HG03135 (cell line): ENCODE measurements at regions not wholly inside any gene's neighbourhood (a gene's known extent, or its start where the extent isn't known, plus 50 kb on each side); places are given as distances from the start of the nearest gene placed in this dataset.

Source experiments
- ATAC-seq: cut with Tn5 transposase; IDR thresholded peaks from one replicate; pipeline ENCODE4 v1.9.1; 2021; ENCODE audit warnings: mild to moderate bottlenecking, moderate library complexity; ENCODE audit not compliant: unreplicated experiment

GRCh38 chr7:17679458-17679857 lies 260.8 kb downstream of the SNX13 start:
- no peak for ATAC-seq

DNA sequence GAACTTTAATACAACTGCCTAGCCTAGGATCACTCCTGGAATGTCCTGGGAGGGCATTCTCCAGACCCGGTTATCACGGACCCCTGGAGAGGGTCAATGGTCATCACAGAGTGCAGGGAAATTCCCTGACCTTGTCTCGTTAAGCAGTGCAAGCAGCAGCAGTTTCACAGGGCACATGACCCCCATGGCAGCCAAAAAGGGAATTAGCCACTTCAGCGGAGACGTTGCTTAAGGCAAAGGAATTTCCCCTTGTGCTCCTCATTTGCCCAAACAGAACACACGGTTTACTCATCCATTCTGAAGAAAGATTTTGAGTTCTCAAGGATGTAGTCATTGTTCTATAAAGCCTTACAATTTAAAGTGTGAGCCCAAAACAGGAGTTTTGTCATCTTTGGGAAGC lies 260.3 kb downstream of the SNX13 start:
- no peak for ATAC-seq

DNA sequence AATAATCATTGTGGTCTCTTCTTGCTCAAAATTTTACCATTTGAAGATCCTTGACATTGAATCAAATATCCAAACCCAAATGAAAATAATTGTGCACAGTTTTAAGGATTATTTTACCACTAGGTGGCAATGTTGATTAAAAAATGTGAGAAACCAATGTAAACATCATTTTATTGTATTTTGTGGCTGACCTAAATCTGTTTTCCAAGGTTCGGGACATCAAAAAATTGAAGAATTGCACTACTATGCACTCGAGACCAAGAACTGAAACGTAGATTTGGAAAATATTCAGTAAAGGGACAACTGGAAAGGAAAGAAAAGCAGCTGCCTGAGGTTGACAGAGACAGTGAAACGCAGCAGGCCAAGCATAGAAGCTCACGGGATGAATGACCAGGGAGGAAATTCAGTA lies 259.3 kb downstream of the SNX13 start:
- no peak for ATAC-seq

DNA sequence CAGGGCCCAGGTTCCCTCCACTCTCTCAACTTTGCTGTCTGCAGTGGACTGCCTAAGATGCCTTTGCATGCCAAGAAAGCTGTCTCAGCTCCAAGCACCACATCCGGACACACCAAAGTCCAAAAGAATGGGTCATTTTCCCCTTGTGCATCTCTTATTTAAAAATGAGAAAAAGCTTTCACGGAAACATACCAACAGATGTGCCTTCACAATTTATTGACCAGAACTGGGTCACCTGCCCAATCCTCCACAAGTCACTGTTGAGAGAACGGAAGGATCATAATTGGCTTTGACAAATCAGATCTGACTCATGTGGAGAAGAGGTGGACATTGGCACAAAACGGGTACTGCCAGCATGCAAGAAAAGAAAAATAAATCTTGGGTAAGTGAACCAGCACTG lies 258.3 kb downstream of the SNX13 start:
- ATAC-seq, result no peak

GRCh38 chr7:17682586-17682985 lies 257.7 kb downstream of the SNX13 start:
- no peak for ATAC-seq

DNA sequence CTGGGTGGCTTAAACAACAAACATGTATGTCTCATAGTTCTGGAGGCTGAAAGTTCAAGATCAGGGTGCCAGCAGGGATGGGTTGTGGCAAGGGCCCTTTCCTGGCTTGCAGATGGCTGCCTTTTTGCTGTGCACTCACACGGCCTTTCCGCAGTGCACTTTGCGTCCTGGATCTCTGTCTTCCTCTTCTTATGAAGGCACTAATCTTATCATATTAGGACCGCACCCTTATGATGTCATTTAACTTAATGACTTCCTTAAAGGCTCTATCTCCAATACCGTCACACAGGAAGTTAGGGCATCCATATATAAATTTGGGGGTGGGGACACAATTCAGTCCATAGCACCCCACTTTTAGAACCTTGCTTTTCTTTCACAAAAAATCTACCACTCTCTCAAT lies 255.2 kb downstream of the SNX13 start:
- ATAC-seq, result no peak

- no peak for ATAC-seq
Observed at GRCh38 chr7:17687361-17687760, 252.9 kb downstream of the SNX13 start.

DNA sequence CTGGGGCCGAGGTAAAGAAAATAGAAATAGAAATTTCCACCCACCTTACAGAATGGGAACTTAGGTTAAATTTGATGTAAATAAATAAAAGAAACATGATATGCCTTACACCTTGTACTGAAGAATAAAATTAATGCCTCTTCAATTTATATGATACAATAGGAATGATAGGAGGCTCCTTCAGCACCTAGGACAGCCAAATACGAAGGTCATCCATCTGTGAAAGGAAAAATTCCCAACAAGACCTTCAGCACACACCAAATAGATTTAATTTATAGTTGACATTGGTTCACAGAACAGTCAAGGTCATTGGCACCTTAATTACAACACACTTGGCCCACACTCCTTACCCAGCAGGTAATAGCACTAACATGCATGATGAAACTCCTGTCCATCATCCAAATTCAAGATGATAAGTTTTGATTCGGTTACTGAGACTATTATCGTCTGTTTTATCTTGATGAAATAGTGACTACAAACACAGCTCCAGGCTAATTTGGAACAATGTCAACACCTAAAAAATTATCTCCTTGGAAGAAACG lies 250.9 kb downstream of the SNX13 start:
- no peak for ATAC-seq

DNA sequence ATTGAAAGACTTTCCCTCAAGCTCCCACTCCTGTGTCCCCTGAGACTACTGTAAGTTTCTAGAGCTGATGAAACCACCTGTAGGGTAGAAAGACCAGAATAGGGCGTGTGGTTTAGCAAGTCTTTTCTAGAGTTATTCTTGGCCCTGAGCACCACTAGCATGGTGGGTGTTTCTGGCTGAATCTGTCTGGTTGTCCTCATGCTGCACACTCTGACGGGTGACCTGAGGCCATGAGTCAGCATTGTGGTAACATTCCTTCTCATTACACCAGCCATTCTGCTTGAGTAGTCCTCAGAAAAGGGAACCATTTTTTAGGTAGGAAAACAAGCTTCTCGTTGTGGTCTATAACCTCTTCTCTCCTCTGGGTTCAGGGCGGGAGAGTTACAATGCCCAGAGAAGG lies 250.3 kb downstream of the SNX13 start:
- ATAC-seq, result no peak

GRCh38 chr7:17696422-17696821 lies 243.9 kb downstream of the SNX13 start:
- ATAC-seq, result no peak

DNA sequence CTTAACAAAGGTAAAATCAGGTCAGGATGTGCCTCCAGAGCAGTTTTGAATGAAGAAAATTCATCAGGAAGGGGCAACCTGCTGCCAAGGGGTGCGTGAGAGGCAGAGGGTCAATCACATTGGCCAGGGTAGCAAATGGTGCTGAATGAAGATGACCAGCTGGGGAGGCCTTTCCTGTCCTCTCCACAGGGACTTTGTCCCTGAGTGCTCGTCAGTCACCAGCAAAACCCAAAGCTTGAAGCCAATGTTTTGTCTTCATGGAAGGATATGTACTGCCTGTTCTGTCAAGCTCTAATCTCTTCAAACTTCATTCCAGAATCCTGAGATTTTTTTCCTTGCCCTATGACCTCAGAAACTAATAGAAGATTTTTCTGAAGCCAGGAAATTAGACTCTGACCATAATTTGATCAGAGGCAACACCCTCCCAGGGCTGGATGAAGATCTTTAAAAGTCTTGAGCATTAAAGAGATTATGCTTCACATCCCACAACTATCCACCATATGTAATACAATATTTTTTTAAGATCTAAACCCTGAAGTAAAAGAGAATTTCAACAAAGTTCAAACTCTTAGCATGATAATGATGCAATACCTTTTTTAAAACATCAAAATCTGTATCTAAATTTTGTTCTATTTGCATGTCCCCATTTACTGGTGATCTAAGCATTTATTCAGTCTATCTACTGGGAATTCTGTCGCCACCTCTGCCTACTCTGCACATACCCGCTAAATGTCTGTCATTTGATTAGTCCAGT lies 243.0 kb downstream of the SNX13 start:
- no peak for ATAC-seq

DNA sequence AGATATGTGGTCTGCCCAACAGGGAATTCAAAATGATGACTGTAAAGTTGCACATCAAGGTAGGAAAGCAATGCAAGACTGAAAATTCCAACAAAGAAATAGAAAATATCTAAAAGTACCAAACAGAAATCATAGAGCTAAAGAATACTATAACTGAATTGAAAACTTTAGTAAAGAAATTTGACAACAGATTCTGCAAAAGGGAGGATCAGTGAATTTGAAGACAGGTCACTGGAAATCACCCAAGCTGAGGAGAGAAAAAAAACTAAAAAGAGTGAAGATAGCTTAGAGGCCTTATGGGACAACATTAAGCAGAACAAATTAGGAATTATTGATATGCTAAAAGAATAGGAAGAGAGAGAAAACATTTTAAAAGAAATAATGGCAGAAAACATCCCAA lies 240.6 kb downstream of the SNX13 start:
- no peak for ATAC-seq

GRCh38 chr7:17700138-17700537 lies 240.2 kb downstream of the SNX13 start:
- no peak for ATAC-seq

- ATAC-seq, result no peak
Observed at GRCh38 chr7:17706275-17706674, 234.0 kb downstream of the SNX13 start.

GRCh38 chr7:17706734-17707133 lies 233.6 kb downstream of the SNX13 start:
- ATAC-seq, result peak; percentile 79

GRCh38 chr7:17709127-17709526 lies 231.2 kb downstream of the SNX13 start:
- ATAC-seq, result no peak

DNA sequence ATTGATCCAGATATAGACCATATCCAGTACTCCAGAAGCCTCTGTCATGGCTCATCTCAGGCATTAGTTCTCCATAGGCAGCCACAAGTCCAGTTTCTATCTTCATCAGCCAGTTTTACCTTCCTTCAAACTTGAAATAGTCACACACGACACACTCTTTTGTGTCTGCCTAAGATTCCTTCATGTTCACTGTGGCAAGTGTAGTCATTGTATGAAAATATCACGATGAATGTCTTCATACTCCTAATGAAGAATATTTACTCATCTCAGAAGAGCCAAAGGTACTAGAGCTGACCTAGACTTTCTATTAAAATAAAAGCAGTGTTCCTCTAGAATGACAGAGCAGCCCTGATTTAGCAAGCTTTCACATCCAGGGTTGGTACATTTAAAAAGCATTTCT lies 230.7 kb downstream of the SNX13 start:
- no peak for ATAC-seq

- ATAC-seq, result no peak
Observed at GRCh38 chr7:17710312-17710711, 230.0 kb downstream of the SNX13 start.

DNA sequence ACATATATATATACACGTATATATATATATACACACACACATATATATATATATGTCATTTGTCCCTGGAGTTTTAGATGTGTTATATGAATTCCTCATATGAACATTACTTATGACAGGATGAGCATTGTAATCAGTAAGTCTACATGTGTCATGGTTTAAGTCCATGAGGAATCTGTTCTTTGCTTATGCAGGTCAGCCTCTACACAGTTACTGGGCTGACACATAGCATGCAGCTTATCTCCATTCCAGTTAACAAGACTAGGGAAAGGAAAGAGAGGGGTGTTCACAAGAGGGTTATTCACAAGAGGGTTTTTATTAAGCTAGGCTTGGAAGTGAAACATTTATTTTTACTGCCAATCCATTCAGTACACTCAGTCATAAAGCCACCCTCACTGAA lies 226.7 kb downstream of the SNX13 start:
- ATAC-seq, result no peak

- ATAC-seq, result no peak
Observed at GRCh38 chr7:17716816-17717215, 223.5 kb downstream of the SNX13 start.

GRCh38 chr7:17719998-17720397 lies 220.3 kb downstream of the SNX13 start:
- ATAC-seq, result no peak

GRCh38 chr7:17721736-17722285 lies 218.5 kb downstream of the SNX13 start:
- ATAC-seq, result no peak

- no peak for ATAC-seq
Observed at GRCh38 chr7:17722798-17723197, 217.5 kb downstream of the SNX13 start.
